GM18873 (cell line): ENCODE measurements at regions not wholly inside any gene's neighbourhood (a gene's known extent, or its start where the extent isn't known, plus 50 kb on each side); places are given as distances from the start of the nearest gene placed in this dataset.

Experiments used
- ATAC-seq: cut with Tn5 transposase; IDR thresholded peaks from one replicate; pipeline ENCODE4 v1.9.1; 2021; ENCODE audit warnings: mild to moderate bottlenecking, moderate library complexity, moderate number of reproducible peaks; ENCODE audit not compliant: unreplicated experiment, low FRiP score

- no peak for ATAC-seq
These were observed 270.8 kb downstream of the CBLN1 start for GRCh38 chr16:49010879-49011278.

DNA sequence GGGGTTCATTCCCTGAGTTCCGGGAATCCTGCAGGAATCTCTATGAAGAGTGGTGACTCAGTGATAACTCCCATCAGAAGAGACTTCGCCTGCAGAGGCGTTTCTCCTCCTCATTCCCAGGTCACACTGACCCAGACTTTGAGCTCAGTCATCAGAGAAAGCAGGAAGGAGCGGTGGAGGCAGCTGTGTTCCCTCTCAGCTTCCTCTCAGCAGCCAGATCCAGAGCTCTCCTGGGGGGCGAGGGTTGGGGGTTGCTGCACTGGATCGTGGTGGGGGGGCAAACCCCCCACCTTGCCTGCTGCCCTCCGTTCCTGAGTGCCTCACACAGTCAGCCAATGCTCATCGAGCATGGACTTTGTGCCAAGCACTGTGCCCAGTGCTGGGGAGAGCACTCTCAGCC, 271.2 kb downstream of the CBLN1 start:
- no peak for ATAC-seq

- no peak for ATAC-seq
These were observed 272.4 kb downstream of the CBLN1 start for GRCh38 chr16:49009204-49009603.

DNA sequence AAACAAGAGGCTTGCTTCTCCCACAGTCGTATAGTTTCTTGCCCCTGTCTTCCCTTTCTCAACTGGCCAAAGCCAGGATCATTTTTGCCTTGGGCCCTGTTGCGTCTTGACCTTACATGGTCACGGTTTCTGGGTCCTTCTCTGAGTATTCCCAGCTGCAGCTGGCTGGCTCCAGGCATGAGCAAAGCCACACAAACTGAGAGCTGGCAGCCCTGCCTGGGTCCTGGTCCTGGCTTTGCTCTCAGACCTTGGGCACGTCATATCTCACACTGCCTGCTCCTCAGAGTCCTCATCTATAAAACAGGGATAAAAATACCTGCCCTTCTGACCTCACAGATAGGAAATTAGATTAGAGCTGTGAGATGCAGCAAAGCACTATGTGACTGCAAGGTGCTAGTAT, 277.6 kb downstream of the CBLN1 start:
- no peak for ATAC-seq

DNA sequence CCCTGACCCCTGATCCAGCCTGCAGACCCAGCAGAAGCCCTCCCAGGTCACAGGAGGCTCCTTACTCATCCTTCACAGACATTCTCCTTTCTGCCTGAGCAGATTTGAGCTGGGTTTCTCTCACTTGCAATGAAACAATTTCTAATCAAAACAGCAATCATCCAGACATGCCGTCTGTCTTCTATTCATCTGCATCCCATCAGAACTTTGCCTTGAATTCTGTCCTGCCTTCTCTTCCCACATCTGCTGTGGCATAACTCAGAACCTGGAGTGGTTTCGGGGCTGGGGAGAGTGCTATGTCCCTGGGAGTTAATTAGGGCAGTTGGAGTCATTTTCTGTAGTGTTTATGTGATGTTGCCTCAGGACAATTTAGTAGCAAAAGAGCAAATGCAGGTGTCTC, 278.6 kb downstream of the CBLN1 start:
- no peak for ATAC-seq

- no peak for ATAC-seq
These were observed 281.0 kb downstream of the CBLN1 start for GRCh38 chr16:49000594-49000993.

GRCh38 chr16:48999508-48999907, 282.1 kb downstream of the CBLN1 start:
- ATAC-seq, result no peak

- ATAC-seq, result no peak
These were observed 282.6 kb downstream of the CBLN1 start for GRCh38 chr16:48999044-48999443.

DNA sequence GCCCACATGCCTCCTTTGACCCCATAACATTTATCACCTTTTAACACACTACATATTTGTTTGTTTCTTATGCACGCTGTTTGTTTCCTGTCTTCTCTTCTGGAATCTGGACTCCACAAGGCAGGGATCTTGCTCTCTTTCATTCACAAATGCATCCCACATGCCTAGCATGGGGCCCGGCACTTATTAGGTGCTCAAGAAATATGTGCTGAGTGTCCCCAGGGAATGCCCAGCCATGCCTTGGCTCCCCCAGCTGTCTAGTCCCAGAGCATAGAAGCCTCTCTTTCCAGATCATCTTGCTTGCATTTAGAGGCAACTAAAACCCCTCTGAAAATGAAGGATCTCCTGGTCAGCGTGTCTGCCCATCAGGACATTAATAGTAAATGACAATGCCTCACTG, 283.7 kb downstream of the CBLN1 start:
- ATAC-seq, result no peak

DNA sequence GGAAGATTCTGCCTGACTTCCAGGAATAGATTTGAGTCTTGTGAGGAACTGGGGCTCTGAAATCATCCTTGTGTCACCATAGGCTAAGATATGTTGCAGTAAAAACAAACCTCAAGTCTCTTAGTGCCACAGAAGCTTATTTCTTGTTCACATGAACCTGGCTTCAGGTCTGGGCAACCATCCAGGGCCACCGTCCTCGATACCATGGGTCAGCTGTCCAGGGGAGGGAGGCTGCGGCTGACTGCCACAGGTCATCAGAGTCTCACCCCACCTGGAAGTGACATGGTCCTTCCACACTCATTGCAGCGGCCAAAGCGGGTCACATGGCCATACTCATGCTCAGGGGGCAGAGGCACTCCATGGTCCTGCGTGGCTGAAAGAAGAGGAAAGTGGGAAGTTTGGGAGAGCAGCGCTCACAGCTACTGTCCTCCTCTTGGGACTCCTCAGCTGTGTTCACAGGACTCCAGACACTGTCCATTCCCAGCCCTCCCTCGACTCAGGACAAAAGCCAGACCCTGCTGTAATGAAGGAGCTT, 284.5 kb downstream of the CBLN1 start:
- ATAC-seq, result no peak

GRCh38 chr16:48978501-48978900, 303.1 kb downstream of the CBLN1 start:
- no peak for ATAC-seq

DNA sequence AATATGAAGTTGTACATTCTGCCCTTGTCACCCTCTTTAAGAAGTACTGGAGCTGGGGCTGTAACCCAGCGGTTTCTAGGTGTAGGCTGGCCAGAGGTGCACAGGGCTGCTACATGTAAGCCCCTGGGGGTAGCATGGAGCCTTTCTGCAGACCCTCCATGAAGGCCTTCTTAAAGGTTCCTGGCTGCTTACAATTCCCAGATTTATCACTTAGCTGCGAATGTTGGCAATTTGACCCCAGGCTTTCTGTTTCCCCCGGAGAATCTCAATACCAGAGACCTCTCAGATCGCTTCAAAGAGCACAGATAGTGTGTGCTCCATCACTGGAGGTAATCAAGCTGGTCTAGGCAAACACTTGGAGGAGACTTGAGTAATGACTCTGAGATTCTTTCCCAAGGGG, 309.4 kb downstream of the CBLN1 start:
- no peak for ATAC-seq

- no peak for ATAC-seq
These were observed 310.0 kb downstream of the CBLN1 start for GRCh38 chr16:48971571-48972077.

DNA sequence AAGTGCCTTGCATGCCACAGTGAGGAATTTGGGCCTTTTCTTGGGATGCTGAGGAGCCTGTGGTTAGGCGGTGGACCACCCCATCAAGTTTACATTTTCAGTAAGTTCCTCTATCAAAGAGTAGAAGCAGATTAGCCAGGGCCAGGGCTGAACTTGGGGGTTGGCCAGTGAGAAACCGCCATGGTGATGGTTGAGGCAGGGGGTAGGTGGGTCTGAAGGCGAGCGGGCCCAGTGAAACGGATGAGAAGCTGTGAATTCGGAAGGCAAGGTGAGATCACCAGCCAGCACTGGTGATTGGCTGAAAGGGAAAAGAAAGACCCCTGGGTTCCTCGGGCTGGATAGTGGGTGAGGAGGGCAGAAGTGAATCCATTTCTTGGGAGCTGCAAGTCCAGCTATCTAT, 311.4 kb downstream of the CBLN1 start:
- ATAC-seq, result no peak

GRCh38 chr16:48969611-48970010, 312.0 kb downstream of the CBLN1 start:
- ATAC-seq, result no peak

DNA sequence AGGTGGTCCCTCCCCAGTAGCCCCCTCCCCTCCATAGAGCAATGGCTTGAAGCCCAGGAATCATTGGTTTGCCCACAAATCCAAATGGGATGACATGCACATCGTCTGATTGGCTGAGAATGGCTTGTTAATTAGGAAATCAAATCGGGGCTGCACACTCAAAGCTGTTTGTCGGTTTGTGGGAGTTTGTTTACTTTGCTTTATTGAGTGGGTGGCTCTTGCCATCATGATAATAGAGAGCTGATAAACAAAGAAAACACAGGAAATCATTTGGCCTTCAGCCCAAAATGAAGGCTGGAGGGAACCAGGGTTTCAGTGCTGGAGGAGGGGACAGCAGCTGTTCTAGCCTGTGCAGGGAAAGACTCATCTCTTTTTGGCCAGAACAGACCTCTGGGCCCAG, 316.3 kb downstream of the CBLN1 start:
- no peak for ATAC-seq

GRCh38 chr16:48963901-48964615, 317.6 kb downstream of the CBLN1 start:
- ATAC-seq, result no peak

GRCh38 chr16:48963306-48963705, 318.3 kb downstream of the CBLN1 start:
- no peak for ATAC-seq

- no peak for ATAC-seq
These were observed 320.1 kb downstream of the CBLN1 start for GRCh38 chr16:48961546-48961945.

GRCh38 chr16:48960830-48961229, 320.8 kb downstream of the CBLN1 start:
- no peak for ATAC-seq

DNA sequence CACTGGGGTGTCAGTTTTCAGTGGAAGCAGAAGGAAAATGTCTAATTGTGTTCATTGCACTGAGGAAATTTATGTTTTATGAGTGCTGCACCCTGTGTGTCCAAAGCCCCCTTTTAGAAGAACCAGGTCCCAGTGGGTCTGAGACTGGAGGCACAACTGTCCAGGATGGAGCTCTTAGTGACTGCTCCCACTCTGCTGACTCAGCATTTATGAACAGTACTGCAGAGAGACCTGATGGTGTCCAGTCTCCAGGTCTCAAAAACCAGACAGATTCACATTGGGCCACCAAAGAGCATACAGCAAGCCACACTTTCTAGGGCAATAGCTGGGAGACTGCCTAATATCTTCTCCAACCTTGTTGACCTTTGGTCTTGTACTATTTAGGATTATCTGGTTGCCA, 321.9 kb downstream of the CBLN1 start:
- ATAC-seq, result no peak

GRCh38 chr16:48959204-48959603, 322.4 kb downstream of the CBLN1 start:
- no peak for ATAC-seq
